GOT3 (cell line): ENCODE measurements at regions not wholly inside any gene's neighbourhood (a gene's known extent, or its start where the extent isn't known, plus 50 kb on each side); places are given as distances from the start of the nearest gene placed in this dataset.
"Not testable (repeated sequence)": the region's sequence is repeated elsewhere in the genome, so short reads cannot be mapped to it uniquely, and the experiment has no call there.

Experiments
- DNase-seq: peaks from one replicate; lab custom pipeline; 2025; ENCODE audit warnings: mixed read lengths; lab: John Stamatoyannopoulos, UW

DNA sequence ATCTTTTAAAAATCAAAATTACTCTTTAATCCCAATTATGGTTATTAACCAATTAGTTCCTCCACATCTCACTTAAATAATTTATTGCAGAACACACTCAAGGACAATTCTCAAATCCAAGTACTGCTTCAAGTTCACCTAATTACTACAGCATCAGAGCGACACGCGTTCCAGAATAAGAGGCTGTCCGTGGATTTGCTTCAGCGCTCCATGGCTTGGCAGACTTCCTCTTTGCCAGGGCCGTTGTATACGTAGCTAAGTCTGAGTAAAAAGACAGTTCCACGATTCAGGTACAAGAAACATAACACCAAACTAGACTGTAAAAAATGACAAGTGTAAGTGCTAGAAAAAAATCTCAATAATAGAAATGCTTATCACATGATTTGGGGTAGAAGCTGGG lies 153.2 kb upstream of the MYT1L start:
- DNase-seq: no peak

DNA sequence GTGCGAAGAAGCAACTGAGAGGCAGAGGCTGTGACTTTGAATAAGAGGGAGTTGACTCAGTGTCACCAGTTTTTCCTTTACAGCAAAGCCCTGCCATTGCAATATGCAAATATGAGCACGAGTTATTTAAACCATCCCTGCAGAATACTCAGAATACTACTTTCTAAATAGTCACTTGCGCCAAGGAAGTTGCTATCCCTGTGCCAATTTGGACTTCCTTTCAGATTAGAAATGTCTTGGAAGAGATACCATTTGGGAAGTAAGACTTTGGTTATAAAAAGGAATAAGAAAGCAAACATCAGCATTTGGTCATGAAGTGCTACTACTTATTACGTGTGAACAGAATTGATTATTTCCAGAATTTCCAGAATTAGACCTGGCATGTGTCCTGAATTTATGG lies 151.8 kb upstream of the MYT1L start:
- no peak for DNase-seq

DNA sequence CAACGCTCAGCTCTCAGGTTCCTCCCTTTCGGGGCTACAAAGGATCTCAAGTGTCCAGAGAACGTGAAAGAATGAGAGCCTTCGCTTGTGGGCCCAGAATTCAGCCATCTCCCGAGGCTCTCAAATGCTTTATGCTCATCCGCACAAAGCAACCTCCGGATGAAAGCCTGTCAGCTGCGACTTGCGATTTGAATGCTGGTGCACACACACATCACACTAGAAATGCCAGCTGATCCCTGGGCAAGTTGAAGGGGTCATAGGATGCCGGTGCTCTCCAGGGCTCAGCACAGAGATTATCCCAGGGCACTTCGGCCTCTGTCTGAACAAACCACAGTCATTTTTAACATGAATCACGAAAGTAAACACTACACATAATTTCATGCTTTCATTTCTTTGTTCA lies 141.8 kb upstream of the MYT1L start:
- DNase-seq: no peak

DNA sequence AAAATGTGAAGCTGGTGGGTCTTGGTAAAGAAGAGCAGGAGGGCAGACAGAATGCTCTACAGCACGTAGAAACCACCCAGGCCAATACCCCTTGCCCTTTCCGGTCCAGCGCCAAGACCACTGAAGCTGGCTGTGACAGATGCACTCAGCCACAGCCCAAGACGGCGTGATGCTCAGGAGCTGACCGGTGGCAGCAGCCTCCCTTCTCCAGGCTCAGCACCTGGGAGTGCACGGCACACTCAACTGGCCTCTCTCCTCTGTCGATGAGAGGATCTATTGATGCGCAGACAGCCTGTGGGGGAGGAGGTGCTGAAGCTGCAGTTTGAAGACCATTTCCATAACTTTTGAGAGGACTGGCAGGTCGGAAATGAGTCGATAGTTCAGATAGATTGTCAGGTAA lies 141.0 kb upstream of the MYT1L start:
- no peak for DNase-seq

DNA sequence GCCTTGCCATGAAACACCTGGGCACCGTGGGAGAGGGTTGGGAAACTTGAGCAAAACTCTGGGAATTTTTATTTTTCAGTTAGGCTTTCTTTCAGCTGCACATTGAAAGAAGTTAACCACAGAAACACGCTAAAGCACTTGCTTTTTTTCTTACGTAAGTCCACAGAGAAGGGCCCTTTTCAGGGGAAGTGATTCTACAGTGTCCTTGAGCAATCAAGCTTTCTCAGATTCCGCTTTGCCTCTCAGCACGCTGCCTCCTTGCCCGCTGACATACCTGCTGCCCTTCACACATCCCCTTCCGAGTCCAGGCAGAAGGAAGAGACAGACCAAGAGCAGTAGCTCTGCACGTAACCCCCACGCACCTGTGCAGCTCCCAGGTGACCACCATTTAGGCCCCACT lies 135.5 kb upstream of the MYT1L start:
- DNase-seq: no peak

DNA sequence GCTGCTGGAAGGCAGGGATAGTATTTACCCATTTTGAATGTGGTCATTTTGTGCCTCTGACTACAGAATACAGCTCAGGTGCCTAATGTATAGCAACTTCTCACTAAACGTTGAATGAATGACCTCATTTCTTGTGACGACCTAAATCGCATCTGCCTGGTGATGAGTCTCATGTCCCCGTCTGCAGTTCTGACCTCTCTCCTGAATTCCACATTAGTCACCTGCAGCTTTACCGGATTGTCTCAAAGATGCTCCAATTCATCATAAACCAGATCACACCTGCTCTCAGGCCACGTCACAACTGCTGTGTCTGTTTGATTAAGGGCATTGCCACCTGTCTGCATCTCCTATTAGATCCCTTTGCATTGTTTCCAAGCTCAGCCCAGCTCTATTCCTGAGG lies 133.6 kb upstream of the MYT1L start:
- DNase-seq: no peak

DNA sequence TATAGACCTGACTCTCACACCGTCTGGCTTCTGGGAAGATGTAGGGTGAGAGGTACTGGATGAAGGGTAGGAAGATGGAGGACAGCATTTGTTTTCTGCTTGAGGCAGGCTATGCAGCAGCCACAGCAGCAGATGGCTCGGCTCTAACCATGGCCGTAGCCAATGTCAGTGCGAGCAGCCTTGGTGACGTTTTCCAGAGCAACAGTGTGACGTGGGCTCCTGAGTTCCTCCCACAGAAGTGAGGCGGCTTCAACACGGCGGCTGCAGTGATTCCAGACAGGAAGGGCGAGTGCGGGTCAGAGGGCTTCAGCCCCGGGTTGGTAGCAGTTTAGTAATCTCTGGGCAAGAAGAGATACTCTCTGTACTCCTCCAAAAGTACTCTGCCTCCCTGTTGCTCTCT lies 133.0 kb upstream of the MYT1L start:
- no peak for DNase-seq

DNA sequence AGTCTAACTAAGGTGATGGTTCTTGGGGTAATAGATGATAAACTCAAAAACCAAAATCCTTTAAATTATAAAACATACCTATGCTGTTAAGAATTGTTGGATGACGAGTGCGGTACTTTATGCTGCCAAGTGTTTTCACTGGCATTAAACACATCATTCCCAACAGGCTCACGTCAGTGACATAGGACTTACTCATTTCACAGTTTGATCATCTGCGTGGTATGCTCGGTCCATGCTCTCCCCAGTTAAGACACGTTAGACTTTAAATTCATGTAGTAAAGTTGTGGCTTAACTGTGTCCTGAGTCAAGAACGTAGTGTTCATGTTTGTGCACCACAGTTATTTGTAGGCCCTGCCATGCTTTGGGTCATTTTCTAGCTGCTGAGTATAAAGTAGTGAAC lies 125.6 kb upstream of the MYT1L start:
- DNase-seq: no peak

DNA sequence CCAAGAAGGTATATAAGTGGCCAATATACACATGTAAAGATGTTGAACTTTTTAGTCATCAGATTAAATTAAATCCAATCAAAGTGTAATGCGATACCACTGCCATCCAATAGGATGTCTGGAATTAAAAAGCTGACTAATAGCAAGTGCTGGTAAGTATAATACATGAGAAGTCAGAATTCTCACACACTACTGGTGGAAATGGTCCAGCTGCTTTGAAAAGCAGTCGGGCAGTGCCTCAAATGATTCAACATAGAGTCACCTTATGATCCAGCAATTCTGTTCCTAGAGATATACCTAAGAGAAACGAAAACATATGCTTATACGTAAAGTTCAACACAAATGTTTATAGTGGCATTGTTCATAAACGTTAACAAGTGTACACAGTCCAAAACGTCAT lies 124.1 kb upstream of the MYT1L start:
- DNase-seq: no peak

DNA sequence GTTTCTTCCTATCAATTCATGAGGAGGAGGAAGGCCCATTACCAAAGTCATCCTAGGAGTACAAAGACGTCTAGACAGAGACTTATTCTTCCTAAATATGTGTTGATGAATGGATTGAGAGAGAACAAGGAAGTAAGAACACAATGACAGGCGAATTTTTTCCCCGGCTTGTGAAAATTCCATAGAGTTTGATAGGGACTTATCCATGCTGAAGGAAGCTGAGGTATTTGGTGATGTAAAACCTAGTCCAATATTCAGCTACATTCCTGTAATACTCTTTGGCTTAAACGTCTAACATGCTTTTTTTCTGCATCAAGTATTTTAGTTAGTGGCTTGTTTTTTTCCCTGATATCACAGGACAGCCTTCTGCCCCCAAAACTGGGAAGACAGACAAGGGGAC lies 121.9 kb upstream of the MYT1L start:
- no peak for DNase-seq

DNA sequence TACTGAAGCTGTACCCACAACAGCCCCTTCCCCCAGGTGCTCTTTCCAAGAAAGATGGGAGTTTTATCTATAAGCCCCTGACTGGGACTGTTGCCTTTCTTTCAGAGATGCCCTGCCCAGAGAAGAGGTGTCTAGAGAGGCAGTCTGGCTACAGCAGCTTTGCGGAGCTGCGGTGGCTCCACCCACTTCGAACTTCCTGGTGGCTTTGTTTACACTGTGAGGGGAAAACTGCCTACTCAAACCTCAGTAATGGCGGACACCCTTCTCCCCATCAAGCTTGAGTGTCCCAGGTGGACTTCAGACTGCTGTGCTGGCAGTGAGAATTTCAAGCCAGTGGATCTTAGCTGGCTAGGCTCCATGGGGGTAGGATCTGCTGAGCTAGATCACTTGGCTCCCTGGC lies 120.2 kb upstream of the MYT1L start:
- not testable (repeated sequence) for DNase-seq

DNA sequence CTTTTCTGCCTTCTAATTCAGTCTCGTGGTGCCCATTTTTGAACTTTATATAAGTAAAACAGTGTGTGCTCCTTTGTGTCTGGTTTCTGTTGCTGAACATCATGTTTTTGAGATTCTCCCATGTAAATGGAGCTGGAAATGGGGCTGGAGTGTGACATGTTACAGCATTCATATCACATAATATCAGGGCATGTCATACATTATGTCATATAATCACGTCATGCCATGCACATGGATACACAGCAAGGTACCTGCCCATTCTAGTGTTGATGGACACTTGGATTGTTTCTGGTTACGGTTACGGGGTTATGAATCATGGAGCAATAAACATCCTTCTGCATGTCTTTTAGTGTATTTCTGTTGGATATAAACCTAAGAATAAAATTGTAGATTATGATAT lies 117.1 kb upstream of the MYT1L start:
- DNase-seq: no peak

DNA sequence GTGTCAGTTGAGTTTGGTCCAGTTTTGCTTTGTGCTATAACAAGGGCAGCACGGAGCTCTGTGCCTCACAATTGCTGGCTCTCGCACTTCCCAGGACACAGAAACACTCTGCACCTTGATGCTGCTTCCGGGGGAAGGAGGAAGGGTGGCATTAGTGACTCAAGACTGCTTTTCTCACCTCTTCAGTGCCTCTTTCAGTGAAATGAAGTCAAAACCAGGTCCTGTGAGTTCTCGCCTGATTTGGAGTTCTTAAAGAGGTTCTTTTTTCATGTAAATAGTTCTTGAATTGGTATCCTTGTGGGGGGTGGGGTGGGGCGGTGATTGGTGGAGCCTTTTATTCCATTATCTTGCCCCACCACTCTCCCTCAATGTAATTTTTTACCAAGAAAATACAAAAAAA lies 91.5 kb upstream of the MYT1L start:
- no peak for DNase-seq

DNA sequence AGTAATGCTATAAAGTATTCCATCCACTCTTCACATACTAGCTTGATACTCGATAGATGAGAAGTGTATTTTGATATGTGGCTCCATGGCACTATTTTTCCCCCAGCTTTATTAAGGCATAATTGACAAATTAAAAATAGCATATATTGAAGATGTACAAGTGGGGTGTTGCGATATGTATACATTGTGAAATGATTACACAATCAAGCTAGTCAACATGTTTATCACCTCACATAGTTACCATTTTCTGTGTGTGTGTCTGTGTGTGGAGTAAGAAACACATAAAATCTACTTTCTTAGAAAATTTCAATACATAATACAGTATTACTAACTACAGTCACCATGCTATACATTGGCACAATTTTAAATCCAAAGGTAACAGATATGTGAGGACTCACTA lies 82.5 kb upstream of the MYT1L start:
- no peak for DNase-seq

DNA sequence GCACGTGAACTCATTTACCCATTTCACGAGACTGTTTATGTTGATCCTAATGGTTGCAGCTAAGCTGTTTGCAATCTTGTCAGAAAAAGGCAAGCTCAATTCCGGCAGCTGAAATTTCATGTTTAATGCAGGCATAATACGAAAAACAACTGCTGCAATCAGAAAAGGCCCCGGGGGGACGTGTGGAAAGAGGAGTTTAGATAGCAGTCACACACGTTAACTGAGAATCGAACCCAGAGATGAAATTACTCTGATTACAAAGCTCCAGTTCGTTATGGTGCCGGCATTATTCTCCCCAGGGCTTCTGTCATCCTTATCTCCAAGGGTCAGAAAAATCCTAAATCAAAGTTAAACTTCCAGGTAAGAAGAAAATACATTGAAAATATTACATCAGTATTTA lies 79.9 kb upstream of the MYT1L start:
- no peak for DNase-seq

DNA sequence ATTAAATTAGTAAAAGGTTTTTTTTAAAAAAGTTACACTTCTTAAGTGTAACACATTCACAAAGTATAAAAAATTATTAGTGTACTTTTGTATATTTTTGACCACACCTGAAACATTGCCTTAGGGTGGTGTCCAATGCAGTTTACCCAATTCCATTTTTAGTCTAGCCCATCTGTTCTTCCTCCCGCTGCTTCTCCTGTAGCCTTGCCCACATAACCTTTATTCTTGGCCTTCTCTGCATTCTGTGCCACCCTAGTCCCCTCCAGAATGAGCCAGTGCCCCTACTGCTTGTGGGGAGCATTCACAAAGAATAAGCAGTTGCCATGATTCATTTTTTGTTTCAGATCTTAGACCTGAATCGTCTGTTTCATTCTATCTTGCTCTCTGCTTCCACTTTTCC lies 78.4 kb upstream of the MYT1L start:
- no peak for DNase-seq

DNA sequence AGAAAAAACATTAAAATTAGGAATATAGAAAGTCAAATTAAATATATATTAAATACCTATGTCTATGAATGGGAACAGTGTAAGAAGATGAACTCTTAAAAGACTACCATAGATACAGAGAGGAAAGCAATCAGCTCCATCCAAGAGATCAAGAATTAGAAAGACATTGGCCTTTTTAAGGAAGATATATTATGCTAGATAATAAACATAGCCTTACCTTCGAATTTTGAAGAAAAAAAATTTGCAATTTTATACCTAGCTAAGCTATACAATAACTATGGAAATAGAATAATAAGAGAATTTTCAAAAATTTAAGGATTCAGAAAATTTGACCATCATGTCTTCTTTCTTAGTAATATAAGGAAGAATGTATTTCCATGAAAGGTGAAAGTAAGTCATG lies 74.7 kb upstream of the MYT1L start:
- no peak for DNase-seq

DNA sequence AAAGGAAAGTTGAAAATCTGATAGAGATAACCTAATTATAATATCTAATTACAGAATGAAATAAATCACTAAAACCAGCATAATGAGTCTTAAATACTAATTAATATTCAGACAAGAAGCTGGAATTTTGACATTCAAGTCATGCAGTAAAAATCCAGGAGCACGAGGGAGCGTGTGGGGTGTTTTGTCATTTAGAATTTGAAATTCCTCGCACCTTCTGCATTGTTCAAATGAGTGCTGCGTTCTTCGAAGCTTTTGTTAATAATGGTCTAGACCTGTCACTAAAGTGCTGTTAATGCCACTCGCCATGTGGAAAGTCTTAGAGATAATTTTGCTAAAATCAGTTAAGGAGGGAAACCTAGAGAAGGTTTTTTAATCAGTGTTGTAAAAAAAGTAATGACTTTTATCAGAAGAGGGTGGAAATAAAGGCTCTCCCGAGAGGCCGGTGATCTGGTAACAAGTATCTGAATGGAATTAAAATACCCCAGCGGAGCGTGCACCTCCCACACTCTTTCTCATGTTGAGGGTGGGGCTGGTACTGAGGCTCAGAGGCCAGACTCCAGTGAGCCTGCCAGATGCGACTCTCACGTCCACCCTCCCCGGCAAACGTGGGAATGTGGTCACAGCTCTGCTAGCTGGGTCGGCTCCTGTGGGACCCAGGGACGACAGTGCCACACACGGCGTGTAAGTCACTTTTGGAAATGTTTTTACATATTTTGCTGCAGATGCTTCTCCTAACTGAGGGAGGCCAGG lies 69.4 kb upstream of the MYT1L start:
- no peak for DNase-seq

DNA sequence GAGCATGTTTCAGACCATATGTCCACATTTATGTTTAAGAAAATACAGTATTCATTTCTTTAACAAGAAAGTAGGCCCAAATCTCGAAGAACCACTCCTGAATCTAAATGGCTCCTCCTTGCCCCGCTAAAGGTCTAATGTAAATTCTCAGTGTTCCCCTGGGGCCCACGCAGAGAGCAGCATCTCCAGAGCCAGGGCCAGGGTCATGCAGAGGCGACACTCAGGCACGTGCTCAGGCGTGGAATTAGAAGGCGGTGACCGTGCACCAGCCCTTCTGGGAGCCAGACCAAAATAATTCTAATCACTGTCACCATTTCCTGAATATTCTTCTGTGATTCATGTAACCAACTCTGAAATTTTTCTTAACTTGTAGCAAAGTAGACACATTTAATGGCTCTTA lies 68.3 kb upstream of the MYT1L start:
- DNase-seq: no peak

DNA sequence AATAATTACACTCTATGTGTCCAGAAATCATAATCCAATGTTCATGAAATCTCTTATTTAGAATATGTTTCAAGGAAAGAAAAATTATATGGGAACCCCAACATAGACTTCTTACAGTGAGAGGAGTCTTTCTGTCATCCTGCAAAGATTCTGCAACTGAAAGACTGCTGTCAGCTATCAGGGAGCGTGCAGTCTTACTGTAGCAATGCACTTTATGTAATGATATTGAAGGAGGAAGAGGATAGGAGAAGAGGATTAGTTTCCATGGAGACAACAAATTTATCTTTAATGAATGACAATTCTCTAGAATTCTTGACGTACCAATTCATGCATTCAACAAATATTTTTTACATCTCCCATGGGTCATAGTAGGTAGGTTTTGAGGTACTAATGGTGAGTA lies 61.3 kb upstream of the MYT1L start:
- no peak for DNase-seq

DNA sequence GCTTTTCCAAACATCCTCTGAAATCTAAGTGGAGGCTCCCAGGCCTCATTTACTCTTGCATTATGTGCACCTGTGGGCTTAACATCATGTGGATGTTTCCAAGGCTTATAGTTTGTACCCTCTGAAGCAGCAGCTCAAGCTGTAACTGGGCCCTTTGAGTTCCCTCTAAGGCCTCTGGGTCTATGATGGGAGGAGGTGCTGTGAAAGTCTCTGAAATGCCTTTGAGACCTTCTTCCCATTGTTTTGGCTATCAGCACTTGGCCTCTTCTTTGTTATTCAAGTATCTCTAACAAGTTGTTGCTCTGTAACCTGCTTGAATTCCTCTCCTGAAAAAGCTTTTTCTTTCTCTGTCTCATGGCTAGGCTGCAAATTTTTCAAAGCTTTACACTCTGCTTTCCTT lies 58.1 kb upstream of the MYT1L start:
- no peak for DNase-seq
